ENCODE measurements at regions not wholly inside any gene's neighbourhood (a gene's known extent, or its start where the extent isn't known, plus 50 kb on each side); places are given as distances from the start of the nearest gene placed in this dataset.
"Not testable (repeated sequence)": the region's sequence is repeated elsewhere in the genome, so short reads cannot be mapped to it uniquely, and the experiment has no call there.

DNA sequence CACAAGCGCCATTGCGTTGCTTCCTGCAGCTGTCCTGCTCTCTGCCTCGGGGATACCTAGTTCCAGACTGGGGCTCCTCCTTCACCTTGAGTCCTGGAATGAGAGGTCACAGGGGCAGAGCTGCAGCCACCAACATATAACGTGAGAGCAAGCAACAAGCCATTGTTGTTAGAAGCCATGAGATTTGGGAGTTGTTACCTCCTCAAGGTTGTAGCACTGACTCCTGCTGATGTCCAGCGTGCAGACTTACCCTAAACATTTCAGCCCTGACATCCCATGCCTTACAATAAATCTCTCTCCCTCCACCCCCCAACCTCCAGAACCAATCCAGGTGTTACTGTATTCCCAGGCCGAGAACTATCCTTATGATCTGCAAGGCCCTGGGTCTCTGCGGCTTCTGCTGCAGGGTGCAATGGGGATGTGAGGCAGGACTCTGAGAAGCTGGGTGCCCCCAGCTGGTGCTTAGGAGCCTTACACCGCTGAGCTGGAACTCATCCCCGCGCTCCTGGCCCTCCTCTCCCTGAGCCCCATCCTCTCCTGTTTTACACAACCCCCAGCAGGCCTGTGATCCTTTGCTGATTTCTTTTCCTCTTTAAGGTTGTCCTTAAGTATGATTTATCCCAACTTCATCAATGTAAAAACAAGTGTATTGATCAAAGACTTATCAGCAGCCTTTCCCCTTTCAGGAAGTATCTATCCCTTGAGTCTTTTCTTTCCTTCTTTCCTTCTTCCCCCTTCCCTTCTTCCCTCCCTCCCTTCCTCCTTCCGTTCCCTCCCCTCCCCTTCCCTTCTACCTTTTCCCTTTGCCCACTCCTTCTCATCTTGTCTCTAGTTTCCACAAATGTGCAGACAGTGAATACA lies 84.2 kb upstream of the ABHD2 start:
- Histone ChIP-seq H3K27me3 (ENCODE audit: control insufficient read depth, low read length) (no peaks in the 10 kb centered on the region), H3K27ac (ENCODE audit: low read depth, low read length) (no peak overlapping the region), H3K4me3 (ENCODE audit: low read length) (no peak overlapping the region), H3K9me2 (replicated peaks; ENCODE audit: control insufficient read depth, low read length) (no peaks in the 10 kb centered on the region), H3F3A (ENCODE audit: control insufficient read depth, insufficient read depth) (no peaks in the 10 kb centered on the region), H3K79me2 (ENCODE audit: control insufficient read depth, low read length) (no peaks in the 10 kb centered on the region), H3K36me3 (ENCODE audit: control insufficient read depth, low read length) (no peaks in the 10 kb centered on the region), H4K20me1 (ENCODE audit: control insufficient read depth, insufficient read depth, low read depth, low read length) (no peaks in the 10 kb centered on the region), H3K4me1 (ENCODE audit: control insufficient read depth, low read length) (no peaks in the 10 kb centered on the region; the same call in 1 of the 2 replicates), H3K9me3 (ENCODE audit: control insufficient read depth, insufficient read depth, low read length) (no peaks in the 10 kb centered on the region), H3K4me2 (ENCODE audit: low read length) (no peak overlapping the region)
- no peak for TF ChIP-seq EZH2phosphoT487 (IDR thresholded peaks at IDR 0.05; ENCODE audit: borderline replicate concordance, low read length)
- TF ChIP-seq, protein P1, sequence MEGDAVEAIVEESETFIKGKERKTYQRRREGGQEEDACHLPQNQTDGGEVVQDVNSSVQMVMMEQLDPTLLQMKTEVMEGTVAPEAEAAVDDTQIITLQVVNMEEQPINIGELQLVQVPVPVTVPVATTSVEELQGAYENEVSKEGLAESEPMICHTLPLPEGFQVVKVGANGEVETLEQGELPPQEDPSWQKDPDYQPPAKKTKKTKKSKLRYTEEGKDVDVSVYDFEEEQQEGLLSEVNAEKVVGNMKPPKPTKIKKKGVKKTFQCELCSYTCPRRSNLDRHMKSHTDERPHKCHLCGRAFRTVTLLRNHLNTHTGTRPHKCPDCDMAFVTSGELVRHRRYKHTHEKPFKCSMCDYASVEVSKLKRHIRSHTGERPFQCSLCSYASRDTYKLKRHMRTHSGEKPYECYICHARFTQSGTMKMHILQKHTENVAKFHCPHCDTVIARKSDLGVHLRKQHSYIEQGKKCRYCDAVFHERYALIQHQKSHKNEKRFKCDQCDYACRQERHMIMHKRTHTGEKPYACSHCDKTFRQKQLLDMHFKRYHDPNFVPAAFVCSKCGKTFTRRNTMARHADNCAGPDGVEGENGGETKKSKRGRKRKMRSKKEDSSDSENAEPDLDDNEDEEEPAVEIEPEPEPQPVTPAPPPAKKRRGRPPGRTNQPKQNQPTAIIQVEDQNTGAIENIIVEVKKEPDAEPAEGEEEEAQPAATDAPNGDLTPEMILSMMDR (IDR thresholded peaks at IDR 0.05; ENCODE audit: low read depth, low read length, poor library complexity, severe bottlenecking), result no peak

DNA sequence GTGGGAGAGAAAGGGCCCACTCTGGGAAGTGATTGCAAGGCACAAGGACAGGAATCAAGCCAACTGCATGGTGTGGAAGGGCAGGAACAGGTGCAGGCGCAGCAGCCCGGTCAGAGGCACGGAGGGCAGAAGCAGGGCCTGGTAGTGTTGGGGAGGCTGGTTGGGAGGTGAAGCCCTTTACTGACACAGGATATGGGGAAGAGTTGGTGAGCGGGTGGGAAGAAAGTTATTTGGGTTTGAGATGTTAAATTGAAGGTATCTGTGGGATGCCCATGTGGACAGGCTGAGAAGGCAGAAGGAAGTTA lies 83.6 kb upstream of the ABHD2 start:
- no peaks in the 10 kb centered on the region for H3K4me1 ChIP-seq (ENCODE audit: control insufficient read depth, low read length)
- no peaks in the 10 kb centered on the region for H3K36me3 ChIP-seq (ENCODE audit: control insufficient read depth, low read length)
- no peaks in the 10 kb centered on the region for H3K9me3 ChIP-seq (ENCODE audit: control insufficient read depth, insufficient read depth, low read length)
- TF ChIP-seq, protein P1 (IDR thresholded peaks at IDR 0.05; ENCODE audit: low read depth, low read length, poor library complexity, severe bottlenecking), result no peak
- TF ChIP-seq EZH2phosphoT487 (IDR thresholded peaks at IDR 0.05; ENCODE audit: borderline replicate concordance, low read length), result no peak
- no peaks in the 10 kb centered on the region for H3F3A ChIP-seq (ENCODE audit: control insufficient read depth, insufficient read depth)
- H3K4me2 ChIP-seq (ENCODE audit: low read length), result no peak overlapping the region
- H3K4me3 ChIP-seq (ENCODE audit: low read length), result no peak overlapping the region
- H3K27me3 ChIP-seq (ENCODE audit: control insufficient read depth, low read length), result no peaks in the 10 kb centered on the region
- H3K9me2 ChIP-seq (replicated peaks; ENCODE audit: control insufficient read depth, low read length), result no peaks in the 10 kb centered on the region
- no peak overlapping the region for H3K27ac ChIP-seq (ENCODE audit: low read depth, low read length)
- no peaks in the 10 kb centered on the region for H4K20me1 ChIP-seq (ENCODE audit: control insufficient read depth, insufficient read depth, low read depth, low read length)
- no peaks in the 10 kb centered on the region for H3K79me2 ChIP-seq (ENCODE audit: control insufficient read depth, low read length)

DNA sequence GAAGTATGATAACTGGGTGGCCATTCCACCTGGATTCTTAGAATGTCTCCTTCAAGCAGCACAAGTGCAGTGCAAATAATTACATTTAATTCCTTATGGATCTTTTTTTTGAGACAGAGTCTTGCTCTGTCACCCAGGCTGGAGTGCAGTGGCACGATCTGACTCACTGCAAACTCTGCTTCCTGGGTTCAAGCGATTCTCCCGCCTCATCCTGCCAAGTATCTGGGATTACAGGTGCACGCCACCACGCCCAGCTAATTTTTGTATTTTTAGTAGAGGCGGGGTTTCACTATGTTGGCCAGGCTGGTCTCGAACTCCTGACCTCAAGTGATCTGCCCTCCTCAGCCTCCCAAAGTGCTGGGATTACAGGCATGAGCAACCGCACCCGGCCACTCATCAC lies 80.7 kb upstream of the ABHD2 start:
- H3K79me2 ChIP-seq (ENCODE audit: control insufficient read depth, low read length); H3K4me3 ChIP-seq (ENCODE audit: low read length); H3K4me1 ChIP-seq (ENCODE audit: control insufficient read depth, low read length); H3K36me3 ChIP-seq (ENCODE audit: control insufficient read depth, low read length); H4K20me1 ChIP-seq (ENCODE audit: control insufficient read depth, insufficient read depth, low read depth, low read length); H3K4me2 ChIP-seq (ENCODE audit: low read length); H3K9me3 ChIP-seq (ENCODE audit: control insufficient read depth, insufficient read depth, low read length); H3K9me2 ChIP-seq (replicated peaks; ENCODE audit: control insufficient read depth, low read length); H3F3A ChIP-seq (ENCODE audit: control insufficient read depth, insufficient read depth); H3K27ac ChIP-seq (ENCODE audit: low read depth, low read length); H3K27me3 ChIP-seq (ENCODE audit: control insufficient read depth, low read length): not testable (repeated sequence)

DNA sequence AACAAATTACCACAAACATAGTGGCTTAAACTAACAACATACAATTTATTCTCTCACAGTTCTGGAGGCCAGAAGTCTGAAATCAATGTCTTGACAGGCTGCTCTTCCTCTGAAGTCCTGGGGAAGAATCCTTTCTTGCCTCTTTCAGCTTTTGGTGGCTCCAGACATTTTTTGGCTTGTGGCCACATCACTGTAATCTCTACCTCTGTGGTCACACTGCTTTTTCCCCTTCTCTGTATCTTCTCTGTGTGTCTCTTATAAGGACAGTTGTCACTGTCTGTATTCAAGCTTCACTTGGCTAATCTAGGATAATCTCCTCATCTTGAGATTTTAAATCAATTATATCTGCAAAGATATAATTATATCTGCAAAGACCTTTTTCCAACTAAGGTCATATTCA lies 80.3 kb upstream of the ABHD2 start:
- no peaks in the 10 kb centered on the region for H3K27me3 ChIP-seq (ENCODE audit: control insufficient read depth, low read length)
- H3K36me3 ChIP-seq (ENCODE audit: control insufficient read depth, low read length), result no peaks in the 10 kb centered on the region
- H3K4me3 ChIP-seq (ENCODE audit: low read length), result no peak overlapping the region
- H3K79me2 ChIP-seq (ENCODE audit: control insufficient read depth, low read length), result no peaks in the 10 kb centered on the region
- TF ChIP-seq EZH2phosphoT487 (IDR thresholded peaks at IDR 0.05; ENCODE audit: borderline replicate concordance, low read length), result no peak
- TF ChIP-seq, protein P1 (IDR thresholded peaks at IDR 0.05; ENCODE audit: low read depth, low read length, poor library complexity, severe bottlenecking), result no peak
- no peaks in the 10 kb centered on the region for H3F3A ChIP-seq (ENCODE audit: control insufficient read depth, insufficient read depth)
- H3K9me2 ChIP-seq (replicated peaks; ENCODE audit: control insufficient read depth, low read length), result no peaks in the 10 kb centered on the region
- H3K4me1 ChIP-seq (ENCODE audit: control insufficient read depth, low read length), result no peaks in the 10 kb centered on the region
- H3K9me3 ChIP-seq (ENCODE audit: control insufficient read depth, insufficient read depth, low read length), result no peaks in the 10 kb centered on the region
- H3K27ac ChIP-seq (ENCODE audit: low read depth, low read length), result no peak overlapping the region
- H4K20me1 ChIP-seq (ENCODE audit: control insufficient read depth, insufficient read depth, low read depth, low read length), result no peaks in the 10 kb centered on the region
- no peak overlapping the region for H3K4me2 ChIP-seq (ENCODE audit: low read length)

Measured in DOHH2 (cell line).